Naive B cell (primary cell): ENCODE measurements at regions not wholly inside any gene's neighbourhood (a gene's known extent, or its start where the extent isn't known, plus 50 kb on each side); places are given as distances from the start of the nearest gene placed in this dataset.
"Not testable (repeated sequence)": the region's sequence is repeated elsewhere in the genome, so short reads cannot be mapped to it uniquely, and the experiment has no call there.

Experiments used
- ATAC-seq, 2 donors: fragments of 150-1000 bp; cut with Tn5 transposase; 2 replicates each; pipeline ENCODE4 v1.10.0; 2021; ENCODE audit warnings: low read depth in 2 of 2, mild to moderate bottlenecking in 2 of 2, moderate library complexity in 2 of 2
- DNase-seq: peaks from one replicate; pipeline ENCODE4 v3.0.0; 2022
- H3K27ac Mint-ChIP-seq, 6 donors: one replicate each; pipeline ENCODE4 v1.8.0; 2020 to 2022; ENCODE audit warnings: mild to moderate bottlenecking in 6 of 6, mixed read lengths in 6 of 6, moderate library complexity in 5 of 6, inconsistent platforms in 2 of 6
- H3K27me3 Mint-ChIP-seq, 3 donors: one replicate each; pipeline ENCODE4 v1.8.0; 2021 to 2022; ENCODE audit warnings: mixed read lengths in 3 of 3, mild to moderate bottlenecking in 1 of 3
- H3K36me3 Mint-ChIP-seq, 2 donors: one replicate each; pipeline ENCODE4 v1.8.0; 2020 to 2022; ENCODE audit warnings: mixed read lengths in 2 of 2, inconsistent platforms in 1 of 2, mild to moderate bottlenecking in 1 of 2
- H3K4me1 Mint-ChIP-seq, 3 donors: one replicate each; pipeline ENCODE4 v1.8.0; 2020 to 2022; ENCODE audit warnings: mixed read lengths in 3 of 3, inconsistent platforms in 1 of 3, mild to moderate bottlenecking in 1 of 3, moderate library complexity in 1 of 3
- H3K4me3 Mint-ChIP-seq, 8 donors: one replicate each; pipeline ENCODE4 v1.8.0; 2020 to 2022; ENCODE audit warnings: mild to moderate bottlenecking in 8 of 8, mixed read lengths in 8 of 8, moderate library complexity in 8 of 8, inconsistent platforms in 2 of 8
- H3K9me3 Mint-ChIP-seq, 7 donors: one replicate each; pipeline ENCODE4 v1.8.0; 2020 to 2022; ENCODE audit warnings: mixed read lengths in 7 of 7, mild to moderate bottlenecking in 5 of 7, inconsistent platforms in 2 of 7, moderate library complexity in 1 of 7

DNA sequence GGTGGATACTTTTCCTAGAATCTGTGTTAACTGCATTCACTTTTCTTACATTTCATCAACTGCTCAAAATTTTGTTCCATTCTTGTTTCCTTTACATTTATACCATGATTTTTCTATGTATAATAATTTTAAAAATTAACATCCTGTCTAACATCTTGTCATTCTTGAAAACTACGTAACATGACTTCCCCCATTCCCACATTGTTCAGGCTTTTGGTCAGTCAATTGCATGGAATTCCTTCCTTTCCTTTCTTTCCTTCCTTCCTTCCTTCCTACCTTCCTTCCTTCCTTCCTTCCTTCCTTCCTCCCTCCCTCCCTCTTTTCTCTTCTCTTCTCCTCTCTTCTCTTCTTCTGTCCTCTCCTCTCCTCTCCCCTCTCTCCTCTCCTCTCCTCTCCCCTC lies 220.7 kb upstream of the TP63 start:
- ATAC-seq (no peak), DNase-seq (no peak)
- Mint-ChIP-seq H3K9me3 (peaks cover 0 to 3% (median 0%) of the 10 kb centered on the region in 7 donors), H3K36me3 (no peaks in the 10 kb centered on the region), H3K4me3 (no peak overlapping the region), H3K27me3 (no peaks in the 10 kb centered on the region), H3K27ac (no peak overlapping the region), H3K4me1 (no peaks in the 10 kb centered on the region)

DNA sequence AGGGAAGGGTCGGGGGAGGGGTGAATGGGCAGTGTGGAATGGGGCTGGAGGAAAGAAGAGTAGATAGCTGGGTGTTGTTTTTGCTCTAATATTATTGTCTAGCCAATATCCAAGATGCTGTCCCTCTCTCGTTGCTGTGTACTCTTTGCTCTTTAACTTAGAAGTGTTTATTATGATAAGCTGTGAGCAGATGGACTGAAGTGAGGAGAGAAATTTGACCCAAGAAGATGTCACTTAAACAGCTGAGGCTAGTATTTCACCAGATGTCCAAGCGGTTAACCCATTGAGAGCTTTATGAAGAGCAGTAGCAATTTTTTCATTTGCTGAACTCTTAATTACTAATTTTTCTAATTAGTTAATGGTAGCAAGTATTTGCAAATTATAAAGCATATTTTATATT lies 212.2 kb upstream of the TP63 start:
- no peak for ATAC-seq
- Mint-ChIP-seq H3K4me3 (no peak overlapping the region), H3K27me3 (peaks cover 0 to 3% (median 0%) of the 10 kb centered on the region in 3 donors), H3K9me3 (no peaks in the 10 kb centered on the region), H3K4me1 (no peaks in the 10 kb centered on the region), H3K36me3 (no peaks in the 10 kb centered on the region), H3K27ac (no peak overlapping the region)
- DNase-seq = no peak

- H3K4me3 Mint-ChIP-seq = no peak overlapping the region
- peaks cover 0 to 3% (median 0%) of the 10 kb centered on the region in 3 donors for H3K27me3 Mint-ChIP-seq
- H3K27ac Mint-ChIP-seq = no peak overlapping the region
- no peaks in the 10 kb centered on the region for H3K9me3 Mint-ChIP-seq
- ATAC-seq = no peak
- no peak for DNase-seq
- no peaks in the 10 kb centered on the region for H3K36me3 Mint-ChIP-seq
- no peaks in the 10 kb centered on the region for H3K4me1 Mint-ChIP-seq
Measured at GRCh38 chr3:189419683-189420082, 211.5 kb upstream of the TP63 start.

DNA sequence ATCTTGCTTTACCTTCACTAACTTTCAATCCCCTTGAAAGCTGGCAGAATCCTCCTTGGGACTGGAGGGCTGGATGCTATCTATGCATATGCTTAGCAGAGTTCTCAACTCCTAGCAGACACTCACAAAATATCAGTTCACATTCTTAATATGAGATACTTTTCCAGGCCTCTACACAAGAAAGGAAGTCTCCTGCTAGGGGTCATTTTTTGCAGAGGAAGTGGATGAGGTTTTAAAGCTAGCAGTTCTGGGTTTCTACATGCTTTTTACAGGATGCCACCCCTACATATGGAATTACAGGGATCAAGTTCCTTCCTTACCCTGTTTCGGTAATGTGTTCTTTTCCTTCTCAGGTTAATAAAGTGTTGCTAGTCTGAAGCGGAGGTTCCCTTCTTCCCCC lies 206.3 kb upstream of the TP63 start:
- Mint-ChIP-seq H3K36me3 (no peaks in the 10 kb centered on the region), H3K4me1 (no peaks in the 10 kb centered on the region), H3K27me3 (peaks cover 0 to 6% (median 3%) of the 10 kb centered on the region in 3 donors), H3K27ac (no peak overlapping the region), H3K9me3 (peaks cover 0 to 6% (median 0%) of the 10 kb centered on the region in 7 donors), H3K4me3 (no peak overlapping the region)
- no peak for ATAC-seq
- DNase-seq = no peak

GRCh38 chr3:189429019-189429418 lies 202.2 kb upstream of the TP63 start:
- DNase-seq (no peak), ATAC-seq (no peak)
- Mint-ChIP-seq H3K27me3 (peaks cover 0 to 7% (median 0%) of the 10 kb centered on the region in 3 donors), H3K27ac (no peak overlapping the region), H3K4me3 (no peak overlapping the region), H3K9me3 (peaks cover 0 to 15% (median 6%) of the 10 kb centered on the region in 7 donors), H3K36me3 (no peaks in the 10 kb centered on the region), H3K4me1 (no peaks in the 10 kb centered on the region)

GRCh38 chr3:189430166-189430565 lies 201.0 kb upstream of the TP63 start:
- no peak overlapping the region for H3K4me3 Mint-ChIP-seq
- peaks cover 0 to 7% (median 0%) of the 10 kb centered on the region in 3 donors for H3K27me3 Mint-ChIP-seq
- no peak for ATAC-seq
- peaks cover 0 to 15% (median 6%) of the 10 kb centered on the region in 7 donors for H3K9me3 Mint-ChIP-seq
- no peaks in the 10 kb centered on the region for H3K4me1 Mint-ChIP-seq
- DNase-seq = no peak
- H3K36me3 Mint-ChIP-seq = no peaks in the 10 kb centered on the region
- no peak overlapping the region for H3K27ac Mint-ChIP-seq

DNA sequence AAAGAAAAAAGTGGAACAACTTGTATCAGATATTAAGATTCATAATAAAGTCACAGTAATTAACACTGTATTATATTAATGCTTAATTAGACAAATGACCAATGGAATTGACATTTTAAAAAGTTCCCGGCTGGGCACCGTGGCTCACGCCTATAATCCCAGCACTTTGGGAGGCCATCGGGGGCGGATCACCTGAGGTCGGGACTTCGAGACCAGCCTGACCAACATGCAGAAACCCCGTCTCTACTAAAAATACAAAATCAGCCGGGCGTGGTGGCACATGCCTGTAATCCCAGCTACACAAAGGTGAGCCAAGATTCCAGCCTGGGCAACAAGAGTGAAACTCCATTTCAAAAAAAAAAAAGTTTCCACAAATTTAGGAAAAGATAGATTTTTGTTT lies 188.9 kb upstream of the TP63 start:
- not testable (repeated sequence) for H3K4me1 Mint-ChIP-seq, H3K4me3 Mint-ChIP-seq, ATAC-seq, H3K36me3 Mint-ChIP-seq, H3K27ac Mint-ChIP-seq, DNase-seq, H3K27me3 Mint-ChIP-seq
- peaks cover 0 to 10% (median 6%) of the 10 kb centered on the region in 7 donors for H3K9me3 Mint-ChIP-seq

- no peaks in the 10 kb centered on the region for H3K27me3 Mint-ChIP-seq
- peaks cover 0 to 10% (median 6%) of the 10 kb centered on the region in 7 donors for H3K9me3 Mint-ChIP-seq
- ATAC-seq (no peak), DNase-seq (no peak)
- no peaks in the 10 kb centered on the region for H3K4me1 Mint-ChIP-seq
- no peak overlapping the region for H3K27ac Mint-ChIP-seq
- no peaks in the 10 kb centered on the region for H3K36me3 Mint-ChIP-seq
- no peak overlapping the region for H3K4me3 Mint-ChIP-seq
Measured at GRCh38 chr3:189446959-189447560, 184.1 kb upstream of the TP63 start.

DNA sequence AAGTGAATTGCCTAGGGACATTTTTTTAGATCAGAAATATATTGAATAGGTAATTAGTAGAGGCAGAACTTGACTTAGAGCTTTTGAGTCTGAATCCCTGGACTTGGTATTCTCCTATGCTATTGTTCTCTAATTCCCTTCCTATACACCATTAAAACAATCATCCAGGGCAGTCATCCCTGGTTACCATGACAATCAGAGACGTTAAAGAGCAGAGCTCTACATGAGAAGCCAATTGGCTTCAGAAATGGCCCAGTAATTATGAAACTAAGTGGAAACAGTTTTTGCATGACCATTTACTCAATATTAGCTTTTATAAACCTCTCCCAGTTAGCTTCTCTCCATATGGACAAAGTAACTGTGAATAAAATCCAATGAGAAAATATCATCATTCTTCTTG lies 182.1 kb upstream of the TP63 start:
- Mint-ChIP-seq H3K27ac (no peak overlapping the region), H3K9me3 (peaks cover 0 to 6% (median 2%) of the 10 kb centered on the region in 7 donors), H3K4me3 (no peak overlapping the region), H3K36me3 (no peaks in the 10 kb centered on the region), H3K4me1 (no peaks in the 10 kb centered on the region), H3K27me3 (no peaks in the 10 kb centered on the region)
- DNase-seq = no peak
- ATAC-seq = no peak

GRCh38 chr3:189455009-189455408 lies 176.2 kb upstream of the TP63 start:
- no peak overlapping the region for H3K27ac Mint-ChIP-seq
- no peaks in the 10 kb centered on the region for H3K36me3 Mint-ChIP-seq
- ATAC-seq = no peak
- H3K27me3 Mint-ChIP-seq = no peaks in the 10 kb centered on the region
- H3K9me3 Mint-ChIP-seq = peaks cover 0 to 10% (median 4%) of the 10 kb centered on the region in 7 donors
- DNase-seq = no peak
- no peaks in the 10 kb centered on the region for H3K4me1 Mint-ChIP-seq
- no peak overlapping the region for H3K4me3 Mint-ChIP-seq

- ATAC-seq (no peak), DNase-seq (no peak)
- Mint-ChIP-seq H3K4me1 (no peaks in the 10 kb centered on the region), H3K27ac (no peak overlapping the region), H3K27me3 (no peaks in the 10 kb centered on the region), H3K9me3 (peaks cover 0 to 10% (median 4%) of the 10 kb centered on the region in 7 donors), H3K36me3 (no peaks in the 10 kb centered on the region), H3K4me3 (no peak overlapping the region)
Measured at GRCh38 chr3:189455641-189456417, 175.4 kb upstream of the TP63 start.

DNA sequence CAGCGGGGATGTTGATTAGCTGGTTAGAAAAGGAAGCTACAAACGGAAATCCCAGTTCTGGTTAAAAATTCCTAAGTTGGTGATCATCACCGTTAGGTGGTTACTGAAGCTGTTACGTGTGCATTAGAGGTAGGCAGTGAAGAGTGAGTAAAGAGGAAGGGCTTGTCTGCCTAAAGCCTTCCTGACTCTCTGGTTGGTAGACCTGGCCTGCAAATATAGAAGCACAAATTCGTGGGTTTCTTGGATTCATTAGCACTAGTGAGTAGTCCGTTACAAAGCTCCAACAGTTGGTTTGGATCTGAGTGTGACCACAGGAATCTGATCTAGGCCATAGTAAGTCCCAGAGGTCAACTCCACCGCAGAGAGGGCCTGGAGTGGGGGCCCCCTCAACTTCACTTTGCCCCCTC lies 174.0 kb upstream of the TP63 start:
- ATAC-seq = no peak
- DNase-seq = no peak
- Mint-ChIP-seq H3K36me3 (no peaks in the 10 kb centered on the region), H3K27ac (no peak overlapping the region), H3K27me3 (no peaks in the 10 kb centered on the region), H3K9me3 (peaks cover 0 to 10% (median 4%) of the 10 kb centered on the region in 7 donors), H3K4me3 (no peak overlapping the region), H3K4me1 (no peaks in the 10 kb centered on the region)

GRCh38 chr3:189457631-189458412 lies 173.4 kb upstream of the TP63 start:
- Mint-ChIP-seq H3K27ac (no peak overlapping the region), H3K9me3 (peaks cover 0 to 10% (median 4%) of the 10 kb centered on the region in 7 donors), H3K4me3 (no peak overlapping the region), H3K4me1 (no peaks in the 10 kb centered on the region), H3K27me3 (no peaks in the 10 kb centered on the region), H3K36me3 (no peaks in the 10 kb centered on the region)
- no peak for ATAC-seq
- DNase-seq = no peak

GRCh38 chr3:189458528-189458927 lies 172.7 kb upstream of the TP63 start:
- Mint-ChIP-seq H3K27me3 (no peaks in the 10 kb centered on the region), H3K4me1 (no peaks in the 10 kb centered on the region), H3K27ac (no peak overlapping the region), H3K4me3 (no peak overlapping the region), H3K9me3 (peaks cover 0 to 13% (median 4%) of the 10 kb centered on the region in 7 donors), H3K36me3 (no peaks in the 10 kb centered on the region)
- DNase-seq (no peak), ATAC-seq (no peak)
